Limb (tissue), 2 donors: ENCODE measurements at regions not wholly inside any gene's neighbourhood (a gene's known extent, or its start where the extent isn't known, plus 50 kb on each side); places are given as distances from the start of the nearest gene placed in this dataset.
A peak's percentile ranks its signal among the peaks of the same experiment; 100 is the strongest.

Source experiments
- DNase-seq, 2 donors: peaks; one replicate each; pipeline ENCODE4 v3.0.0-alpha.2; 2016; ENCODE audit errors: extremely low spot score in 2 of 2

GRCh38 chr10:128522551-128523308 lies 396.5 kb upstream of the MKI67 start:
- no peak for DNase-seq

GRCh38 chr10:128525444-128525843 lies 399.2 kb upstream of the MKI67 start:
- no peak for DNase-seq

GRCh38 chr10:128525936-128526335 lies 399.7 kb upstream of the MKI67 start:
- no peak for DNase-seq

GRCh38 chr10:128526791-128527375 lies 400.7 kb upstream of the MKI67 start:
- DNase-seq: peak; percentile 76 to 90

- no peak for DNase-seq
Observed at GRCh38 chr10:128527711-128528110, 401.5 kb upstream of the MKI67 start.

GRCh38 chr10:128528167-128528566 lies 401.9 kb upstream of the MKI67 start:
- no peak for DNase-seq

GRCh38 chr10:128528781-128529180 lies 402.6 kb upstream of the MKI67 start:
- no peak for DNase-seq

- no peak for DNase-seq
Observed at GRCh38 chr10:128529225-128529624, 403.0 kb upstream of the MKI67 start.

- DNase-seq: peak in 1 of 2 donors; percentile 62
Observed at GRCh38 chr10:128530301-128530700, 404.1 kb upstream of the MKI67 start.

GRCh38 chr10:128530946-128531345 lies 404.7 kb upstream of the MKI67 start:
- DNase-seq: no peak

- DNase-seq: no peak
Observed at GRCh38 chr10:128534686-128535085, 408.5 kb upstream of the MKI67 start.

GRCh38 chr10:128536259-128536658 lies 410.0 kb upstream of the MKI67 start:
- no peak for DNase-seq

GRCh38 chr10:128537834-128538330 lies 411.7 kb upstream of the MKI67 start:
- no peak for DNase-seq

- DNase-seq: no peak
Observed at GRCh38 chr10:128538671-128539070, 412.4 kb upstream of the MKI67 start.

GRCh38 chr10:128539510-128540127 lies 413.4 kb upstream of the MKI67 start:
- DNase-seq: peak; percentile 74 to 76

GRCh38 chr10:128540128-128540762 lies 414.0 kb upstream of the MKI67 start:
- DNase-seq: peak; percentile 76

- peak; percentile 81 to 86 for DNase-seq
Observed at GRCh38 chr10:128540781-128541761, 414.8 kb upstream of the MKI67 start.

GRCh38 chr10:128541926-128542475 lies 415.8 kb upstream of the MKI67 start:
- no peak for DNase-seq

GRCh38 chr10:128542659-128543058 lies 416.4 kb upstream of the MKI67 start:
- DNase-seq: no peak

- DNase-seq: no peak
Observed at GRCh38 chr10:128543151-128543550, 416.9 kb upstream of the MKI67 start.

GRCh38 chr10:128545216-128545615 lies 419.0 kb upstream of the MKI67 start:
- no peak for DNase-seq
